ENCODE measurements at regions not wholly inside any gene's neighbourhood (a gene's known extent, or its start where the extent isn't known, plus 50 kb on each side); places are given as distances from the start of the nearest gene placed in this dataset.

DNA sequence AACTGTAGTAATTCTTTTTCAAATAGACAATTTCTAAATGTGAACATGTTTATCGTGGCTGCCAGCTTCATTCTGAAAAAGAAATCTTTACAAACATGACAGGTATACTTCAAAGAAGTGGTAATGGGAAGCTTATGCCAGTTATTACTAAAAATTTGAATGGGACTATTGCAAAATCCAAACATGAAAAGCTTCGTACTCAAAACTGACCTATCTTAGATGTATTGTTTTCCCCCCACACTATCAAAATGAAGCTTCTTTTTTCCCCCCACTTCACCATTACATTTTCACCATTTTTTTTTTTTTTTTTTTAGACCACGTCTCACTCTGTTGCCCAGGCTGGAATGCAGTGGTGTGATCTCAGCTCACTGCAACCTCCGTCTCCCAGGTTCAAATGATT, 50.4 kb upstream of the SERTAD2 start:
- intact Hi-C loops (cut with micrococcal nuclease): no loop called here

GRCh38 chr2:64704996-64705395, 51.3 kb upstream of the SERTAD2 start:
- intact Hi-C loops (cut with micrococcal nuclease): no loop called here

DNA sequence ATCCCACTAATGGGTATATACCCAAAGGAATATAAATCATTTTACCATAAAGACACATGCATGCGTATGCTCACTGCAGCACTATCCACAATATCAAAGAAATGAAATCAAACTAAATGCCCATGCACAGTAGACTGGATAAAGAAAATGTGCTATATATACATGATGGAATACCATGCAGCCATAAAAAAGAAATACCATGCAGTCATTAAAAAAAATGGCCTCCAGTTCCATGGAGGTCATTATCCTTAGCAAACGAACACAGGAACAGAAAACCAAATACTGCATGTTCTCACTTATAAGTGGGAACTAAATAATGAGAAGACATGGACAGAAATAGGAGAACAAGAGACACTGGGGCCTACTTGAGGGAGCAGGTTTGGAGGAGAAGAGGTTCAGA, 53.6 kb upstream of the SERTAD2 start:
- intact Hi-C loops (cut with micrococcal nuclease): no loop called here

DNA sequence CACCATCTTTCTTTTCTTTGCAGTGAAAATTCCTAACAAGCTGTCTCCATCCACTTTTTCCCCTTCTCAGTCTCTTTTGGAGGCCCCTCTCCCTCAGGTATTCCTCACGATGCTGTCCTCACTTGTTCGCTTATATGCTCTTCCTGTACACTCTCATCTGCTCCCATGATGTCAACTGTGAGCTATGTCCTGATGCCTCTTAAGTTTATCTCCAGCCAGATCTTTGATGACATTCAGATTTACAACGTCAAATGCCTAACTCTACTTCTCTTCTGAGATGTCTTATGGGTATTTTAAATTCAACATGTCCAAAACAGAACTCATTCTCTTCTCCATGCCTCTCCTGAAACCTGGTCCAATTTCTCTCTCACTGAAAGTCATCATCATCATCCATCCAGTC, 55.1 kb upstream of the SERTAD2 start:
- intact Hi-C loops (cut with micrococcal nuclease): no loop called here

DNA sequence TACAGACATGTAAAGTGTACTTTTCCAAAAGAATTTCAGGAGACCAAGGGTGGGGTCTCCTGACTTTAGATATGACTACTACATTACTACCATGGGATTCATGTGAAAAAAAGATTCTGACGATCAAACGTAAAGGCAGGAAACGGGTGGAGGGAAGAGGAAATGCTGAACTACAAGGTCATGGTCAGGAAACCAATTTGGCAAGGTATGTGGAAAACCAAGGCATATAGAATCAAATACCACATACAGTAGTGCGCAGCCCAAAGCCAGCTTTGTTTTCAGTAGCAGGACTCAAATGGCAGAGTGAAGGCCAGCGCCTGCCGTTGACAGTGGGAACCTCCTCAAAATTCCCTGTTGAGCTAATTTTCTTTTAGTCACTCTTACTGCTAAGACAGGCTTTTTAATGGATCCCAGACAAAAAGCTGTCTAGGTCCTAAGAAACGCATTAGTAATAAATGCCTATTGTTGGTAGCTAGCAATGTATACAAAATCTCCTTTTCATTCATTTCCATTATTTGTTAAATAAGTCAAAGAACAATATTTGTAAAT, 57.6 kb upstream of the SERTAD2 start:
- intact Hi-C loops (cut with micrococcal nuclease): loop anchor here (2.0 kb wide), 1 partner anchor 15 kb away; no protein-coding TSS in a partner anchor

GRCh38 chr2:64713686-64714085, 60.0 kb upstream of the SERTAD2 start:
- intact Hi-C loops (cut with micrococcal nuclease): no loop called here

GRCh38 chr2:64716569-64716968, 62.9 kb upstream of the SERTAD2 start:
- intact Hi-C loops (cut with micrococcal nuclease): no loop called here

DNA sequence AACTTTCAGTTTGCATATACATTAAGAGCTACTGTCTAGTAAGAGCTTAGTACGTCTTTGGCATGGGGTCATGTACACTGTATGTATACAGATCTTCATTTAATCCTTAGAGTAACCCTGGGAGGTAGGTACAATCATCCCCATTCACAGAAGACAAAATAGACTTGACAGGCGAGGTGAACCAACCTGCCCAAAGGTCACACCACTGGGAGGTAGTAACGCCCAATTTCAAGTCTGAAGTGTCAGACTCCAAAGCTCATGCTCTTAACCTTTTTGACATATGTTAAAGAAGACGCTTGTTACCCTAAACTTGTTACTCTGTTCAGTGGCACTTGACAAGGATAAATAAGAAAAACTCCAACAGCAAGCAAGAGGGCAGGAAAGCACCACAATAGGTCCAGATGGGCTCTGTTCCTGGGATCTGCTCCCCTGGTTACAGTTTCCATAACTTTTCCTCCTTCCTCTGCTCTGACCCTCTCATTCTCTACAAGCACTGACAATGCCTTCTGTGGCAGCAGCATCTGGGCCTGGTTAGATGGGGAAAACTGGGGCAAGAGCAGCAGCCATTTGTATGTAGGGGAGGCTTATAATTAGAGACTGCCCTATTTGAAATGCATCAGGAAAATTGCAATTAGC, 64.7 kb upstream of the SERTAD2 start:
- intact Hi-C loops (cut with micrococcal nuclease): no loop called here

GRCh38 chr2:64720535-64721319, 67.0 kb upstream of the SERTAD2 start:
- intact Hi-C loops (cut with micrococcal nuclease): no loop called here

GRCh38 chr2:64721320-64721623, 67.6 kb upstream of the SERTAD2 start:
- intact Hi-C loops (cut with micrococcal nuclease): no loop called here

DNA sequence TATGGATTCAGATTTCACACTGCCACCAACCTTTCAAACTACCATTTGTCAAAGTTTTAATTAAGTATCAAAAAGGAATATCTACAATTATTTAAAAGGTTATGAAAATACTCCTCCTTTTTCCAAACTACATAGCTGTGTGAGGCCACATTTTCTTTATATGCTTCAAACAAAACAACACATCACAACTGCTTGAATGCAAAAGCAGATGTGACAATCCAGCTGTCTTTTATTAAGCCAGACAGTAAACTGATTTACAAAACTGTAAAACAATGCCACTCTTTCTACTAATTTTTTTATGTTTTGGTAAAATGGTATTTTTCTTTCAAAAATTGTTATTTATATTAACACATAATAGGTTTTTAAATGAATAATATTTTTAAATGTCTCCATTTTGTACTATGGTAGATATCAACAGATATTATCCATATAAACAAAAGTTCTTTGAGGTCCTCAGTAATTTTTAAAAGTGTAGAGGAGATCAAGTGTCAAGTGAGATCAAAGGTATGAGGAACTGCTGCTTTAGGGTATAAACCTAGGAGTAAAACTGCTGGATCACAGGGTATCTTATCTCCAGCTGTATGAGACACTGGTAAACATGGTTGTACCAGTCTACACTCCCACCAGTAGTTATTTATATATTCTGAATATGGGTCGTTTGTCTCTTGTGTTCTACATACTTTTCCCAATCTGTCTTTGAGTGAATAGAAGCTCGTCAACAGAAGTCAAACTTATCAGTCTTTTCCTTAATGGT, 68.8 kb upstream of the SERTAD2 start:
- intact Hi-C loops (cut with micrococcal nuclease): no loop called here

DNA sequence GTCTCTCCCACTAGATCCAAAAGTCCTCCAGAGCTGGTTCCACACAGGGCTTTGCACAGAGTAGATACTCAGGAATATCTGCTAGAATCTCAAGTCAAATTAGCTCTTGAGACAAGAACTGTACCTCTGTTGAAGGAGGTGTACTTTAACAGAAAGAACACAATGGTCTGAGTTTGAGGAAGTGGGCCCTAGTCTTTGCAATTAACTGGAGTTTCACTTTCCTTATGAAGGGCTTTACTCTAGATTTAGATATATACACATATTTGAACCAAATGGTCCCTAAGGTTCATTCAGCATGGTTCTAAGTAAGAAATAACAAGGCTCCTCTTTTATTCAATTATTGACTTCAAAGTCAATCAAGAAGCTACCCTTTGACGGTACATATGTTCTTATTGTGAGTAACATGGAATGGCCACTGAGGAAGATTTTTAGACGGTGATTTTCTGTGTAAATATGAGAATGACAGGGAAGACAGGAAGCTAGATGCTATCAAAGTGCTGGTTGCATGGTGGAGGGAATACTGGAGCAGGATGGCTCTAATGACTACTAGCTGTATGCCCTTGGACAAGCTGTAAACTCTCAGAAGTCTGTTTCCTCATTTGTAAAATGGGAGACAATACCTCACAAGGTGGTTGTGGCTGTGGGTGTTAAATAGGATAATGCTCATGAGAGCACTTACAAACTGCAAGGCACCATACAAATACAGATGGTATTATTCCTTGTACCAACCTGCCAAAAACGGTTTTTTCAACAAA, 73.5 kb upstream of the SERTAD2 start:
- intact Hi-C loops (cut with micrococcal nuclease): loop anchor here (1.0 to 2.0 kb wide), 5 partner anchors 10 to 118 kb away; no protein-coding TSS in a partner anchor

DNA sequence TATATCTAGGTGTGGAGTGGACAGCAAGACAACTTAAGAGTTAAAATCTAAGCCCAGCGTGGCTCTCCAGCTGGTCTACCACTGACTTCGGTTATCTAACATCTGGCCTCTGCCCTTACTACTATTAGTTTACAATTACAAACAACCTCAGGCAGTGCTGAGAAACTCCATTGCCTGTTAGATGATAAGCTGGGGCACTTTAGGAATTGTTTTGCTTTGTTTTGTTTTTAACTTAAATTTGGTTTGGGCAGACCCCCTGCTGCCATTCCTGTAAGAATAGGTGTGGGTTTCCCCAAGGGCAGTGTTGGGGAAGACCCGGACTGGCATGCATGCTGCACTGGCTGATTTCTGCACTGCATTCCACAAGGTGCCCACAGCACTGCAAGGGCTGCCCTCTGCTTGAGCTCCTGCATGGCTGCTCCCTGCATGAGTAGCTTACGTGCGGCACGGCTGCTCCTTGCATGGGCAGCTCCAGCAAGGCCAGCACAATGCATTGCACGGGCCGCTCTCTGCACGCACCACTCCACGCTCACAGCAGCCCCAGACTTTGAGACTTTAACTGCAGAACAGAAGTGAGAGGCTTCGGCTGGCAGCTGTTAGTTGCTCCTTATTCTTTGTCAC, 74.2 kb upstream of the SERTAD2 start:
- intact Hi-C loops (cut with micrococcal nuclease): loop anchor here (1.0 to 2.0 kb wide), 5 partner anchors 9 to 119 kb away; no protein-coding TSS in a partner anchor

DNA sequence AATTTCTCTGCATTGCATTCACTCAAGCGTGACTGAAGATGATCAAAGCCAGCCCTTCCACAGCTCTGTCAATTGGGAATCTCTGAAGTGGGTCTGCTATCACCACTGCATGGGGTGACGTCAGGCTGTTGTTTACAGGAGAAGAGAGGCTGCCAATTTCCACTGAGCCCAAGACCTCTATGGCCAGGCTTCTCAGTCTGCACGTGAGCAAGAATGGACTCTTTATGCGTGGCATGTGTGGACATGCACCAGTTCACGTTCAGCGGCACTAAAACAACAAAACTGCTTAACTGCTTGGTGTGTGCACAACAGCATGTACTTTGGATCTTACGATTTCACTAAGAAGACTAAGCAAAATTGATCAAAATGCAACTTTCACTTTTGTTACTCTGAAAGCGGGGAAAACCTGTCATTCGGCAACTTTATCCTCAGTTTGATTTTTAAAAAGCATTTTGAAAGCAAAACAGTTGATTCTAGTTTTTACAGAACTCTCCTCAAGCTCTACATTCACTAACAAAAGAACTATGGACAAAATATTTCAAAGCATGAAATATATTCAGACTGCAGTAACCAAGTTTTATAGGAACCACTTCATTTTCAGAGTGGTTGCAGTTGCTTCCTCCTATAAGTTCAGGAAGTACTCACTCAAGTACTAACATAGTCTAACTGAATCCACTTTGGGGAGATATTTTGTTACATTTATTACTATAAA, 77.0 kb upstream of the SERTAD2 start:
- intact Hi-C loops (cut with micrococcal nuclease): loop anchor here (1.0 kb wide), 3 partner anchors 8 to 37 kb away; no protein-coding TSS in a partner anchor

- intact Hi-C loops (cut with micrococcal nuclease): no loop called here
Measured at GRCh38 chr2:64731263-64731643, 77.5 kb upstream of the SERTAD2 start.

DNA sequence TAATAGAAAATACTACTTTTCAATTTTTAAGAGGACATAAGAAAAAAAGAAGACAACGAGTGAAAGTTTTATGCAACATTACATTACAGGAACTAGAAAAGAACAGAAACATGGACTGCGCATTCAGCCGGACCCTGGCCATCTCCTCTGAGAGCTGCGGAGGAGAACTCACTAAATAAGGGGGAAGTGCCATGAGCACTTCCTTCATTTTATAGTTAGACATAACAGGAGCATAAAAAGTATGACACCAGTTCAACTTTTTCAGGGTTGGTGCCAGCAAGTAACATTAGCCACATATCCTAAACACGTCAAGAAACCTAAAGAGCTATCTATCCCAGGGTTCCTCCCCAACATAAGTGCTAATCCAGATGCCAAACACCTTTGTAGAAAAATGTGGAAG, 78.0 kb upstream of the SERTAD2 start:
- intact Hi-C loops (cut with micrococcal nuclease): no loop called here

DNA sequence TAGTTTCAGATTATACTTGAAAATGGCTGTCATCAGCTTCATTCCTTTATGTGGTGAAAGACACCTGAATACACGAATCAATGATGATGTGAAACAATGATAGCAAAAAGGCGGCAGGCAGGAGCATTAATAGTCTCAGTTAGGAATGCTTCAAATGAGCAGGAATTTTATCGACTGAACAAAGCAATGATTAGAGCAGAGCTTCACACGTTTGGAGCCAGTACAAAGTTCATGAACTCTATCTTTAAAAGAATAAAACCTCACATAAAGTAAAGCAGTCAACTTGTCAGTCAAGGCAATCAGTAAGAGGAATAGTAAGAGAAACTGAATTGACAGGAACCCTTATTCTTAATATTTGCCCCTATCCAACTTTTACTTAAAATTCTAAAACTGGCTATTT, 78.4 kb upstream of the SERTAD2 start:
- intact Hi-C loops (cut with micrococcal nuclease): no loop called here

GRCh38 chr2:64735504-64735903, 81.8 kb upstream of the SERTAD2 start:
- intact Hi-C loops (cut with micrococcal nuclease): no loop called here

DNA sequence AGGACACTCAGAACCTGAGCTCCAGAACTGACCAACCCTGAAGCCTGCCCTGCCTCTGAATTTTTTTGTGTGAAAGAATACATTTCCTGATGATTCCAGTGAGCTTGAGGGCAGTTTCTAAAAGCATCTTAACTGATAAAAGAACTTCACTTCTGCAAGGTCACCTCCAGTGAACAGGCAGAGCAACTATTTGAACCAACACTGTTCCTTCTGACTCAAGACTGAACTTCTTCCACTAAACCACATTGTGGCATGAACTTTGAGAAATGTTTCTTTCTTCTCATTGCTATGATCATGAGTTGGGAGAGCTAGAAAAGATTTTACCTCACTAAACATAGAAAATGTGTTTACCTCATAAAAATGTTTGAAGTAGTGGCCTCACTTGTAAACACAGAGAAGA, 83.8 kb upstream of the SERTAD2 start:
- intact Hi-C loops (cut with micrococcal nuclease): loop anchor here (1.0 kb wide), 2 partner anchors 10 to 39 kb away; no protein-coding TSS in a partner anchor

GRCh38 chr2:64738026-64738425, 84.3 kb upstream of the SERTAD2 start:
- intact Hi-C loops (cut with micrococcal nuclease): loop anchor here (1.0 kb wide), 2 partner anchors 8 to 12 kb away; no protein-coding TSS in a partner anchor

Measured in T-helper 1 cell treated with Interleukin-12 subunit alpha and Interleukin-12 subunit beta and Interleukin-4 antibody, amounts not matched to agents 30 ng/mL and 1 ng/mL, for 36 hours (primary cell).